ENCODE measurements at regions not wholly inside any gene's neighbourhood (a gene's known extent, or its start where the extent isn't known, plus 50 kb on each side); places are given as distances from the start of the nearest gene placed in this dataset.

DNA sequence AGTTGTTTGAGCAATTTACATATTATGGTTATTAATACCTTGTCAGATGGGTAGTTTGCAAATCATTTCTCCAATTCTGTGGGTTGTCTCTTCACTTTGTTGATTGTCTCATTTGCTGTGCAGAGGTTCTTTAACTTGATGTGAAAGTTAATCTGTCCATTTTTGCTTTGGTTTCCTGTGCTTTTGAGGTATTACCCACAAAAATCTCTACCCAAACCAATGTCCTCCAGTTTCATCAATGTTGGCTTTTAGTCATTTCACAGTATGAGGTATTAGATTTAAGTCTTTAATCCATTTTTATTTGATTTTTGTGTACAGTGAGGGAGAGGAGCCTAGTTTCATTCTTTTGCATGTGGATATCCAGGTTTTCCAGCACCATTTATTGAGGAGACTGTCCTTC lies 82.4 kb downstream of the MRPS30 start:
- ChIA-PET CTCF (no interaction called here), POLR2A (no interaction called here)
- Histone ChIP-seq H3K27ac (ENCODE audit: low read depth, low read length) (no peak overlapping the region), H3K27me3 (ENCODE audit: control insufficient read depth, insufficient read depth, low read length) (no peaks in the 10 kb centered on the region), H3K4me3 (ENCODE audit: low read depth, low read length) (no peak overlapping the region), H3K9me3 (ENCODE audit: control insufficient read depth, insufficient read depth, low read length) (no peaks in the 10 kb centered on the region; the same call in 1 of the 2 replicates)
- TF ChIP-seq, protein P1, sequence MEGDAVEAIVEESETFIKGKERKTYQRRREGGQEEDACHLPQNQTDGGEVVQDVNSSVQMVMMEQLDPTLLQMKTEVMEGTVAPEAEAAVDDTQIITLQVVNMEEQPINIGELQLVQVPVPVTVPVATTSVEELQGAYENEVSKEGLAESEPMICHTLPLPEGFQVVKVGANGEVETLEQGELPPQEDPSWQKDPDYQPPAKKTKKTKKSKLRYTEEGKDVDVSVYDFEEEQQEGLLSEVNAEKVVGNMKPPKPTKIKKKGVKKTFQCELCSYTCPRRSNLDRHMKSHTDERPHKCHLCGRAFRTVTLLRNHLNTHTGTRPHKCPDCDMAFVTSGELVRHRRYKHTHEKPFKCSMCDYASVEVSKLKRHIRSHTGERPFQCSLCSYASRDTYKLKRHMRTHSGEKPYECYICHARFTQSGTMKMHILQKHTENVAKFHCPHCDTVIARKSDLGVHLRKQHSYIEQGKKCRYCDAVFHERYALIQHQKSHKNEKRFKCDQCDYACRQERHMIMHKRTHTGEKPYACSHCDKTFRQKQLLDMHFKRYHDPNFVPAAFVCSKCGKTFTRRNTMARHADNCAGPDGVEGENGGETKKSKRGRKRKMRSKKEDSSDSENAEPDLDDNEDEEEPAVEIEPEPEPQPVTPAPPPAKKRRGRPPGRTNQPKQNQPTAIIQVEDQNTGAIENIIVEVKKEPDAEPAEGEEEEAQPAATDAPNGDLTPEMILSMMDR (IDR thresholded peaks at IDR 0.05; ENCODE audit: low read depth, low read length) = no peak
- DNase-seq (ENCODE audit: low read depth, low spot score) = no peak

DNA sequence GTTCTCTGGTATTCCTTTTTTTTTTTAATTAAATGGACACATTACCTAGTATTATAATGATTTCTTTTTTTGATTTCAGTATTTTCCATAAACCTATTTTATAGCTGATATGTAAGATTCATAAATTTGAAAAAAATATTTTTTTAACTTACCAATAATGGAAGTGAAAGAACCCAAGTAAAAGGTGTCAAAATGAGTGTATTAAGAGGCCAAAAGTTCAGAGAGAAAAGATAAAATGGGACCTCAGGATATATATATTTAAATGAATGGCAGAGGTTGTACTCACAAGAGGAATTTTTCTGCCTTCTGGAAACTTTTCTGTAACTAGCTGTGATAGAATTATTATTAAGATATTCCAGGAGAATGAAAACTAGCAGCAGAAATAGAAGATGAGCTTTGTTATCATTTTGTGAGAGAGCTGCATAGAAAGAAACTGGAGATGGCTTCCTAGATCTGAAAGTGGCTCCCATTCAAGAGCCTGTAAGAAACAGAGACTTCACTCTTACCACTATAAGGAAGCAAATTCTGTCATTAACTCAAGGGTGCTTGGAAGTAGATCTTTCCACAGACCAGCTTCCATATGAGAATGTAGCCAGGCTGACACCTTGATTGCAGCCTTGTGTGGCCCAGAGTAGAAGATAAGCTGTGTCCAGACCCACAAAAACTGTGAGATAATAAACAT lies 91.7 kb downstream of the MRPS30 start:
- TF ChIP-seq, protein P1 (IDR thresholded peaks at IDR 0.05; ENCODE audit: low read depth, low read length) = no peak
- no peak for DNase-seq (ENCODE audit: low read depth, low spot score)
- no peaks in the 10 kb centered on the region for H3K27me3 ChIP-seq (ENCODE audit: control insufficient read depth, insufficient read depth, low read length)
- POLR2A ChIA-PET = no interaction called here
- no peaks in the 10 kb centered on the region; the same call in 1 of the 2 replicates for H3K9me3 ChIP-seq (ENCODE audit: control insufficient read depth, insufficient read depth, low read length)
- H3K4me3 ChIP-seq (ENCODE audit: low read depth, low read length) = no peak overlapping the region
- H3K27ac ChIP-seq (ENCODE audit: low read depth, low read length) = no peak overlapping the region
- CTCF ChIA-PET = no interaction called here

DNA sequence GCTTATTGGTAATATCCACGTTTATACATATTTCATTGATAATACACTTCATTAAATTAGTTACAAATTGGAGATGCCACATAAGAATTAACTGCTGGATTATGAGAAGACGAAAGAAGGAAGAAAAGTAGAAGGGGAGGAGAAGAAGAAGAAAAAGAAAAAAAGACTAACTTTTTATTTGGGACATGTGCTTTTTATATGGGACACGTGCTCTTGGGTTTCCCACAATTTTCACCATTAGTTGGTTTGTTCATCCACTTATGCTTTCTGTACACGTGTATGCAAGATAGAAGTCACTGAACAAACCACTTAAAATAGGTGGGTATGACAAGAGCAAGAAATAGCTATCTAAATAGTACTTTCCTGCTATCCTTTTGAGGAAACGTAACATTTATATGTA lies 98.6 kb downstream of the MRPS30 start:
- no peak for DNase-seq (ENCODE audit: low read depth, low spot score)
- ChIA-PET CTCF (no interaction called here), POLR2A (no interaction called here)
- Histone ChIP-seq H3K27ac (ENCODE audit: low read depth, low read length) (no peak overlapping the region), H3K27me3 (ENCODE audit: control insufficient read depth, insufficient read depth, low read length) (no peaks in the 10 kb centered on the region), H3K9me3 (ENCODE audit: control insufficient read depth, insufficient read depth, low read length) (no peaks in the 10 kb centered on the region; the same call in 1 of the 2 replicates), H3K4me3 (ENCODE audit: low read depth, low read length) (no peak overlapping the region)
- TF ChIP-seq, protein P1 (IDR thresholded peaks at IDR 0.05; ENCODE audit: low read depth, low read length) = no peak

DNA sequence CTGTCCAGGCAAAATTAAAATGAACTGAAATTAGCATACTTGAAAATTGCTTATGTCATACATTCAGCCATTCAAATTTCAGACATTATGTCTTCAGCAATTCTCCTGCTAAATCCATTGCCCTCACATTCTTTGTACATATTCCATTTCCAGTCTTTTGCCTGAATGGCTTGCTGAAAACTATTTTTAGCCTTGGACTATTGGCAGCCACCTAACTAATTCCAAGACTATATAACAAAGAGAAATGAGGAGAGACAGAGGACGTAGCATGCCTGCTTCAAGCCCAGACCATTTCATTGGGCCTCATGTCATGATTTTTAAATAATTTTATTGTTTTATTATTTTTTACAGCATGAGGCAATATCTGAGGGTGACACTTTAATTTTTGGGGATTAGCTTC lies 100.3 kb downstream of the MRPS30 start:
- POLR2A ChIA-PET = no interaction called here
- DNase-seq (ENCODE audit: low read depth, low spot score) = no peak
- Histone ChIP-seq H3K9me3 (ENCODE audit: control insufficient read depth, insufficient read depth, low read length) (no peaks in the 10 kb centered on the region; the same call in 1 of the 2 replicates), H3K27ac (ENCODE audit: low read depth, low read length) (no peak overlapping the region), H3K27me3 (ENCODE audit: control insufficient read depth, insufficient read depth, low read length) (no peaks in the 10 kb centered on the region), H3K4me3 (ENCODE audit: low read depth, low read length) (no peak overlapping the region)
- TF ChIP-seq, protein P1 (IDR thresholded peaks at IDR 0.05; ENCODE audit: low read depth, low read length) = no peak
- CTCF ChIA-PET = interaction anchor here (0.7 kb wide), 1 partner anchor 130 kb away, joined by 3 read pairs; no protein-coding TSS in a partner anchor

DNA sequence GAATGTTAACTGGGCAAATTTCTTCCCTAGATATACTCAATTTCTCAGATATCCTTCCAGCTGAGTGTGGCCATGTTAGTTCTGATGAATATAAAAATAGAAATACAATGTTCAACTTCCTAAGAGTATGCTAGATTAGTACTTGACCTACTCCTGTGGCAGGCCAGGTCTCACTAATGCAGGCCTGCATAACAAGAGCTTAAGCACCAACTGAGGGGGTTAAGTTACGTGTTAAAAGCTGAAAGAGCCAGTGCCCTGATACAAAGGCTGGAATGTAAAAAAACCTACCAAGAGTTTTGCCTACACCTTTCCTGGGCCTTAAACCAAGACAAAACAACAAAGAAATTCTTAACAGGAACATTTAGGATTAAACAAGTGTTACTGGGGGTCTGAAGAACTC lies 102.8 kb downstream of the MRPS30 start:
- TF ChIP-seq, protein P1 (IDR thresholded peaks at IDR 0.05; ENCODE audit: low read depth, low read length) = no peak
- Histone ChIP-seq H3K9me3 (ENCODE audit: control insufficient read depth, insufficient read depth, low read length) (no peaks in the 10 kb centered on the region), H3K4me3 (ENCODE audit: low read depth, low read length) (no peak overlapping the region), H3K27me3 (ENCODE audit: control insufficient read depth, insufficient read depth, low read length) (no peaks in the 10 kb centered on the region), H3K27ac (ENCODE audit: low read depth, low read length) (no peak overlapping the region)
- CTCF ChIA-PET = no interaction called here
- DNase-seq (ENCODE audit: low read depth, low spot score) = no peak
- POLR2A ChIA-PET = no interaction called here
